DOHH2 (cell line): ENCODE measurements at regions not wholly inside any gene's neighbourhood (a gene's known extent, or its start where the extent isn't known, plus 50 kb on each side); places are given as distances from the start of the nearest gene placed in this dataset.
A peak's percentile ranks its signal among the peaks of the same experiment; 100 is the strongest.

Source experiments
- H3F3A ChIP-seq: fragments of 200-600 bp; sonication (generic), shearing (Covaris generic); 2 replicates; pipeline ENCODE4 v1.6.0; 2016; ENCODE audit warnings: antibody characterized with exemption, mild to moderate bottlenecking; ENCODE audit not compliant: control insufficient read depth, insufficient read depth
- H3K27ac ChIP-seq: fragments of 200-600 bp; sonication (generic); 2 replicates; pipeline ENCODE4 v1.5.1; 2014; ENCODE audit warnings: low read depth, mild to moderate bottlenecking, low read length, moderate library complexity
- H3K27me3 ChIP-seq: fragments of 200-600 bp; sonication (generic); 2 replicates; pipeline ENCODE4 v1.6.1; 2014; ENCODE audit warnings: mild to moderate bottlenecking, low read length, mixed read lengths; ENCODE audit not compliant: control insufficient read depth
- H3K36me3 ChIP-seq: fragments of 200-600 bp; sonication (generic); 2 replicates; pipeline ENCODE4 v1.6.1; 2014; ENCODE audit warnings: mild to moderate bottlenecking, low read length, moderate library complexity, mixed read lengths; ENCODE audit not compliant: control insufficient read depth
- H3K4me1 ChIP-seq: fragments of 200-600 bp; sonication (generic); 2 replicates; pipeline ENCODE4 v1.6.1; 2014; ENCODE audit warnings: mild to moderate bottlenecking, low read length, mixed read lengths; ENCODE audit not compliant: control insufficient read depth
- H3K4me2 ChIP-seq: fragments of 200-600 bp; sonication (generic); 2 replicates; pipeline ENCODE4 v1.6.0; 2014; ENCODE audit warnings: mild to moderate bottlenecking, low read length, moderate library complexity
- H3K4me3 ChIP-seq: fragments of 200-600 bp; sonication (generic); 2 replicates; pipeline ENCODE4 v1.5.1; 2014; ENCODE audit warnings: mild to moderate bottlenecking, low read length, mixed read lengths
- H3K79me2 ChIP-seq: fragments of 200-600 bp; sonication (generic); 2 replicates; pipeline ENCODE4 v1.6.1; 2014; ENCODE audit warnings: mild to moderate bottlenecking, low read length, mixed read lengths; ENCODE audit not compliant: control insufficient read depth
- H3K9me2 ChIP-seq: fragments of 200-600 bp; sonication (generic); replicated peaks from 2 replicates; pipeline ENCODE4 v1.6.1; 2014; ENCODE audit warnings: mild to moderate bottlenecking, low read length, mixed read lengths; ENCODE audit not compliant: control insufficient read depth
- H3K9me3 ChIP-seq: fragments of 200-600 bp; sonication (generic); 2 replicates; pipeline ENCODE4 v1.6.1; 2014; ENCODE audit warnings: antibody characterized with exemption, low read length, mixed read lengths; ENCODE audit not compliant: control insufficient read depth, insufficient read depth
- H4K20me1 ChIP-seq: fragments of 200-600 bp; sonication (generic); 2 replicates; pipeline ENCODE4 v1.6.0; 2014; ENCODE audit warnings: low read depth, mild to moderate bottlenecking, antibody characterized with exemption, low read length, moderate library complexity; ENCODE audit not compliant: control insufficient read depth, insufficient read depth
- EZH2phosphoT487 ChIP-seq: fragments of 200-600 bp; sonication (generic); IDR thresholded peaks from 2 replicates; pipeline ENCODE4 v1.6.1; 2017; ENCODE audit warnings: borderline replicate concordance, mild to moderate bottlenecking, antibody characterized with exemption, low read length, moderate library complexity, mixed read lengths
- TF ChIP-seq, protein P1 (sequence below): fragments of 200-600 bp; sonication (generic); IDR thresholded peaks from one replicate; pipeline ENCODE4 v1.5.1; 2014; ENCODE audit warnings: antibody characterized with exemption, mild to moderate bottlenecking, low read depth, low read length; ENCODE audit not compliant: poor library complexity, severe bottlenecking

DNA sequence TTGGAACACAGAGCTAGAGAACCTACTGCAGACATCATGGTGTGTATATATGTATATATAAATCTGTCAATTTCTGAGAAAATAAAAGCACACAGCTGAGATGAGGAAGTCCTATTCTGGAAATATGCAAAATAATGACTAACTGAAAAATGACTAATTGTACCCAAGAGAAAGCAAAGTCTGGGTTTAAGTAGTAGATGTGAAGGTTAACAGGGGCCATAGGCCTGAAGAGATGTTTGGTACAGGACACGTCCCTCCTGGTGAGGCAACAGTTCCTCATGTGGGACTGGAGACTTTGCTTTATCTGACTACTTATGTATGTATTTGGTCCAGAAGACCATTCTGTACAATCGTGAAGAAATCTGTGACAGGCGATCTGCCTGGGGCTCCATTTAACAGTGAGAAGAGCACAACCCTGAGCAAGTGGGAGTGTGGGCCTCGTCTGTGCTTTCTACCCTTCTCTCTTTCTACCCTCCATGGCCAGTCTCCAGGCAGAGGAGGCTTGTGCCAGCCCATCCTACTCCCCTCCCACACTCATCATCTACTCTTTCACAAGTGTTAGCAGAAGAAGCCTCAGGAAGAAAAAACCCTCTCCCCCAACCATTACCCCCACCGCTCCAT is 67.5 kb downstream of the SLC41A2 start:
- TF ChIP-seq, protein P1, sequence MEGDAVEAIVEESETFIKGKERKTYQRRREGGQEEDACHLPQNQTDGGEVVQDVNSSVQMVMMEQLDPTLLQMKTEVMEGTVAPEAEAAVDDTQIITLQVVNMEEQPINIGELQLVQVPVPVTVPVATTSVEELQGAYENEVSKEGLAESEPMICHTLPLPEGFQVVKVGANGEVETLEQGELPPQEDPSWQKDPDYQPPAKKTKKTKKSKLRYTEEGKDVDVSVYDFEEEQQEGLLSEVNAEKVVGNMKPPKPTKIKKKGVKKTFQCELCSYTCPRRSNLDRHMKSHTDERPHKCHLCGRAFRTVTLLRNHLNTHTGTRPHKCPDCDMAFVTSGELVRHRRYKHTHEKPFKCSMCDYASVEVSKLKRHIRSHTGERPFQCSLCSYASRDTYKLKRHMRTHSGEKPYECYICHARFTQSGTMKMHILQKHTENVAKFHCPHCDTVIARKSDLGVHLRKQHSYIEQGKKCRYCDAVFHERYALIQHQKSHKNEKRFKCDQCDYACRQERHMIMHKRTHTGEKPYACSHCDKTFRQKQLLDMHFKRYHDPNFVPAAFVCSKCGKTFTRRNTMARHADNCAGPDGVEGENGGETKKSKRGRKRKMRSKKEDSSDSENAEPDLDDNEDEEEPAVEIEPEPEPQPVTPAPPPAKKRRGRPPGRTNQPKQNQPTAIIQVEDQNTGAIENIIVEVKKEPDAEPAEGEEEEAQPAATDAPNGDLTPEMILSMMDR: no peak
- TF ChIP-seq EZH2phosphoT487: no peak
- Histone ChIP-seq H4K20me1 (no peaks in the 10 kb centered on the region), H3K4me2 (peak overlapping the region; percentile 54), H3K27ac (peak overlapping the region; percentile 9), H3K4me1 (peaks cover 27% of the 10 kb centered on the region), H3K4me3 (peak overlapping the region; percentile 36), H3F3A (no peaks in the 10 kb centered on the region), H3K79me2 (no peaks in the 10 kb centered on the region), H3K27me3 (no peaks in the 10 kb centered on the region), H3K9me2 (no peaks in the 10 kb centered on the region), H3K36me3 (0 out of 2 replicates have a peak, but pooled peaks cover 3% of the 10 kb centered on the region), H3K9me3 (no peaks in the 10 kb centered on the region)

DNA sequence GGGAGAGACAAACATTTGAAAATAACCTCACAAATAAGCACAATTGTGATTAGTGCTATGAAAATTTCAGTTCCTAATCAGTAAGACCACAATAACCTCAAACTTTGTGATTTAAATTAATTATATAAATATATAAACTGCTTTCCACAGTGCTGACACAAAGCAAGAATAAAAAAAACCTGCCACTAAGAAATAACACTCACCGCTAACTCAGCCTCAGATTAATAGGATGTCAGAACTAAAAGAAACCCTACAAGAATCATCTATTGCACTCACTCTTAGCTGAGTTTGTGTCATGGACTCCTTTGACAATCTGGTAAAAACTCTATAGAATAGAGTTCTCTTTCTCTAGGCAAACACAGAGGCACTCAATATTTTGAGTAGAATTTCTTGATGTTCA is 68.4 kb downstream of the SLC41A2 start:
- no peaks in the 10 kb centered on the region for H3K9me2 ChIP-seq
- H3K9me3 ChIP-seq: no peaks in the 10 kb centered on the region

DNA sequence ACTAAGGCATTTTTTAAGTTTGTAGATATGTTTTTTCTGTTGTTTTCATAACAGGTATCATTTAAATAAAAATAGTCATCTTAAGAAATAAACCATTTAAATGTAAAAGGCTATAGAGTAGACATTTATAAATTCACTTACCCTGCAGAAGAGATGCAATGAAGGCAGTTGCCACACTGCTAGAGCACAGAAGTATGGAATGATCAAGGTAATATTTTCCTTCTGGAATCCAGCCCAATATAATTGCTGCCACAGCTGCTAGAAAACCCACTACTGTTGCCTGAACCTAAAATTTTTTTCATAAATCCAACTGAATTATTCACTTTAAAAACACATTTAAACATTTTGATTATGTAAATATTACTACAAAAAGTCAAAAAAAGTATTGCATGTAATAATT is 69.2 kb downstream of the SLC41A2 start:
- Histone ChIP-seq H3K4me1 (peaks cover 27% of the 10 kb centered on the region), H3K79me2 (no peaks in the 10 kb centered on the region), H3K9me3 (no peaks in the 10 kb centered on the region), H3K27me3 (no peaks in the 10 kb centered on the region), H3K4me2 (no peak overlapping the region), H4K20me1 (no peaks in the 10 kb centered on the region), H3K27ac (no peak overlapping the region), H3K9me2 (no peaks in the 10 kb centered on the region), H3F3A (no peaks in the 10 kb centered on the region), H3K4me3 (no peak overlapping the region), H3K36me3 (0 out of 2 replicates have a peak, but pooled peaks cover 3% of the 10 kb centered on the region)
- no peak for TF ChIP-seq EZH2phosphoT487
- TF ChIP-seq, protein P1: no peak

More for the DNA sequence above, 68.4 kb downstream of the SLC41A2 start:
- Histone ChIP-seq H3K4me1 (peaks cover 27% of the 10 kb centered on the region), H3K4me3 (peak overlapping the region; percentile 36; the same call in 1 of the 2 replicates), H3K27ac (0 out of 2 replicates have a peak overlapping the region, but pooled peaks have one; percentile 9), H3K36me3 (0 out of 2 replicates have a peak, but pooled peaks cover 3% of the 10 kb centered on the region), H3F3A (no peaks in the 10 kb centered on the region), H3K4me2 (peak overlapping the region; percentile 54), H4K20me1 (no peaks in the 10 kb centered on the region), H3K79me2 (no peaks in the 10 kb centered on the region), H3K27me3 (no peaks in the 10 kb centered on the region)
- TF ChIP-seq, protein P1: no peak
- TF ChIP-seq EZH2phosphoT487: no peak
